H1 (cell line): ENCODE measurements at regions not wholly inside any gene's neighbourhood (a gene's known extent, or its start where the extent isn't known, plus 50 kb on each side); places are given as distances from the start of the nearest gene placed in this dataset.

Source experiments
- CBX5 ChIP-seq: fragments of 300-800, 300-1000 bp; sonication (generic); IDR thresholded peaks from 2 replicates; pipeline ENCODE4 v1.7.1; 2016; ENCODE audit warnings: antibody characterized with exemption, low read length, low read depth
- EP300 ChIP-seq, 2 experiments: IDR thresholded peaks; 1 replicate in 1 of 2; 2 replicates in 1 of 2; pipeline ENCODE4 v1.6.1; 2011 to 2012; ENCODE audit warnings: low read depth in 2 of 2, low read length in 2 of 2, mild to moderate bottlenecking in 2 of 2, borderline replicate concordance in 1 of 2, inconsistent platforms in 1 of 2, moderate library complexity in 1 of 2
- KDM5A ChIP-seq: fragments of 200-600 bp; IDR thresholded peaks from 2 replicates; pipeline ENCODE4 v1.7.1; 2012; ENCODE audit warnings: mild to moderate bottlenecking, low read length, inconsistent platforms, mixed read lengths
- RFX5 ChIP-seq: IDR thresholded peaks from 2 replicates; pipeline ENCODE4 v1.6.1; 2011; ENCODE audit warnings: low read depth, low read length, improper control_type of control experiment, borderline replicate concordance
- SAP30 ChIP-seq: fragments of 300-600 bp; sonication (generic); IDR thresholded peaks from 2 replicates; pipeline ENCODE4 v1.7.1; 2012; ENCODE audit warnings: low read length, moderate library complexity, mild to moderate bottlenecking, inconsistent platforms; ENCODE audit not compliant: insufficient read depth, insufficient replicate concordance
- SP2 ChIP-seq: IDR thresholded peaks from 2 replicates; pipeline ENCODE4 v1.6.1; 2012; ENCODE audit warnings: mild to moderate bottlenecking, low read length, inconsistent platforms
- SP4 ChIP-seq: IDR thresholded peaks from 2 replicates; pipeline ENCODE4 v1.6.1; 2012; ENCODE audit warnings: low read length, inconsistent platforms
- SRF ChIP-seq: IDR thresholded peaks from 2 replicates; pipeline ENCODE4 v1.6.1; 2011; ENCODE audit warnings: mild to moderate bottlenecking, low read depth, low read length, moderate library complexity
- YY1 ChIP-seq: IDR thresholded peaks from 2 replicates; pipeline ENCODE4 v1.6.1; 2011; ENCODE audit warnings: low read depth, mild to moderate bottlenecking, low read length
- TF ChIP-seq, protein P1 (sequence below): fragments of 300-600 bp; sonication (generic); IDR thresholded peaks from 2 replicates; pipeline ENCODE4 v1.7.1; 2012; ENCODE audit warnings: low read length, moderate library complexity, mild to moderate bottlenecking, inconsistent platforms; ENCODE audit not compliant: insufficient replicate concordance
- TF ChIP-seq, protein P2 (sequence below): IDR thresholded peaks from 2 replicates; pipeline ENCODE4 v1.6.1; 2011; ENCODE audit warnings: low read depth, mild to moderate bottlenecking, low read length; ENCODE audit not compliant: insufficient read depth

DNA sequence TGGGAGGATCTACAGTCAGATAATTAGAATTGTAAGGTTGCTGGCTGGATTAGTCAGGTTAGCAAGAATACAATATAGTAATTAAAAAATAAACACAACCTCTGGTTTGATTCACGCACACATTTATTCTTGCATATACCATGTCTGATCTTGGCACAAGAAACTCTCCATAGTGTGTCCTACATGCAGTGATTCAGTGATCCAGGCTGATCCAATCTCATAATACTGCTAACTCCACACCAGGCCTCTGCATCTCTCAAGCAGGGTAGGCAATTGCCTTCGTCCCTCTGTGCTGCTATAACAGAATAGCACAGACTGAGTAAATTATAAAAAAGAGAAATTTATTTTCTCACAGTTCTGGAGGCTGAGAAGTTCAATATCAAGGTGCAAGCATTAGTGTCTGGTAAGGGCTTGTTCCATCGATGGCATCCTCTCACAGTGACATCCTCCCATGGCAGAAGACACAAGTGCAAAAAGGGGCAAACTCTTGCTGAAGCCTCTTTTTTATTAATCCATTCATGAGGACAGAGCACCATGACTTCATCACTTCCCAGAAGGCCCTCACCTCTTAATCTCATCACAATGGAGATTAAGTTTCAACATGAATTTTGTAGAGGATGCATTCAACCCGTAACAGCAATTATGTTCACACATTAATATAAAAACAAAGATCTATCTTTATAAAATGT is 741.0 kb upstream of the NCAM2 start (continued):
- TF ChIP-seq, protein P1, sequence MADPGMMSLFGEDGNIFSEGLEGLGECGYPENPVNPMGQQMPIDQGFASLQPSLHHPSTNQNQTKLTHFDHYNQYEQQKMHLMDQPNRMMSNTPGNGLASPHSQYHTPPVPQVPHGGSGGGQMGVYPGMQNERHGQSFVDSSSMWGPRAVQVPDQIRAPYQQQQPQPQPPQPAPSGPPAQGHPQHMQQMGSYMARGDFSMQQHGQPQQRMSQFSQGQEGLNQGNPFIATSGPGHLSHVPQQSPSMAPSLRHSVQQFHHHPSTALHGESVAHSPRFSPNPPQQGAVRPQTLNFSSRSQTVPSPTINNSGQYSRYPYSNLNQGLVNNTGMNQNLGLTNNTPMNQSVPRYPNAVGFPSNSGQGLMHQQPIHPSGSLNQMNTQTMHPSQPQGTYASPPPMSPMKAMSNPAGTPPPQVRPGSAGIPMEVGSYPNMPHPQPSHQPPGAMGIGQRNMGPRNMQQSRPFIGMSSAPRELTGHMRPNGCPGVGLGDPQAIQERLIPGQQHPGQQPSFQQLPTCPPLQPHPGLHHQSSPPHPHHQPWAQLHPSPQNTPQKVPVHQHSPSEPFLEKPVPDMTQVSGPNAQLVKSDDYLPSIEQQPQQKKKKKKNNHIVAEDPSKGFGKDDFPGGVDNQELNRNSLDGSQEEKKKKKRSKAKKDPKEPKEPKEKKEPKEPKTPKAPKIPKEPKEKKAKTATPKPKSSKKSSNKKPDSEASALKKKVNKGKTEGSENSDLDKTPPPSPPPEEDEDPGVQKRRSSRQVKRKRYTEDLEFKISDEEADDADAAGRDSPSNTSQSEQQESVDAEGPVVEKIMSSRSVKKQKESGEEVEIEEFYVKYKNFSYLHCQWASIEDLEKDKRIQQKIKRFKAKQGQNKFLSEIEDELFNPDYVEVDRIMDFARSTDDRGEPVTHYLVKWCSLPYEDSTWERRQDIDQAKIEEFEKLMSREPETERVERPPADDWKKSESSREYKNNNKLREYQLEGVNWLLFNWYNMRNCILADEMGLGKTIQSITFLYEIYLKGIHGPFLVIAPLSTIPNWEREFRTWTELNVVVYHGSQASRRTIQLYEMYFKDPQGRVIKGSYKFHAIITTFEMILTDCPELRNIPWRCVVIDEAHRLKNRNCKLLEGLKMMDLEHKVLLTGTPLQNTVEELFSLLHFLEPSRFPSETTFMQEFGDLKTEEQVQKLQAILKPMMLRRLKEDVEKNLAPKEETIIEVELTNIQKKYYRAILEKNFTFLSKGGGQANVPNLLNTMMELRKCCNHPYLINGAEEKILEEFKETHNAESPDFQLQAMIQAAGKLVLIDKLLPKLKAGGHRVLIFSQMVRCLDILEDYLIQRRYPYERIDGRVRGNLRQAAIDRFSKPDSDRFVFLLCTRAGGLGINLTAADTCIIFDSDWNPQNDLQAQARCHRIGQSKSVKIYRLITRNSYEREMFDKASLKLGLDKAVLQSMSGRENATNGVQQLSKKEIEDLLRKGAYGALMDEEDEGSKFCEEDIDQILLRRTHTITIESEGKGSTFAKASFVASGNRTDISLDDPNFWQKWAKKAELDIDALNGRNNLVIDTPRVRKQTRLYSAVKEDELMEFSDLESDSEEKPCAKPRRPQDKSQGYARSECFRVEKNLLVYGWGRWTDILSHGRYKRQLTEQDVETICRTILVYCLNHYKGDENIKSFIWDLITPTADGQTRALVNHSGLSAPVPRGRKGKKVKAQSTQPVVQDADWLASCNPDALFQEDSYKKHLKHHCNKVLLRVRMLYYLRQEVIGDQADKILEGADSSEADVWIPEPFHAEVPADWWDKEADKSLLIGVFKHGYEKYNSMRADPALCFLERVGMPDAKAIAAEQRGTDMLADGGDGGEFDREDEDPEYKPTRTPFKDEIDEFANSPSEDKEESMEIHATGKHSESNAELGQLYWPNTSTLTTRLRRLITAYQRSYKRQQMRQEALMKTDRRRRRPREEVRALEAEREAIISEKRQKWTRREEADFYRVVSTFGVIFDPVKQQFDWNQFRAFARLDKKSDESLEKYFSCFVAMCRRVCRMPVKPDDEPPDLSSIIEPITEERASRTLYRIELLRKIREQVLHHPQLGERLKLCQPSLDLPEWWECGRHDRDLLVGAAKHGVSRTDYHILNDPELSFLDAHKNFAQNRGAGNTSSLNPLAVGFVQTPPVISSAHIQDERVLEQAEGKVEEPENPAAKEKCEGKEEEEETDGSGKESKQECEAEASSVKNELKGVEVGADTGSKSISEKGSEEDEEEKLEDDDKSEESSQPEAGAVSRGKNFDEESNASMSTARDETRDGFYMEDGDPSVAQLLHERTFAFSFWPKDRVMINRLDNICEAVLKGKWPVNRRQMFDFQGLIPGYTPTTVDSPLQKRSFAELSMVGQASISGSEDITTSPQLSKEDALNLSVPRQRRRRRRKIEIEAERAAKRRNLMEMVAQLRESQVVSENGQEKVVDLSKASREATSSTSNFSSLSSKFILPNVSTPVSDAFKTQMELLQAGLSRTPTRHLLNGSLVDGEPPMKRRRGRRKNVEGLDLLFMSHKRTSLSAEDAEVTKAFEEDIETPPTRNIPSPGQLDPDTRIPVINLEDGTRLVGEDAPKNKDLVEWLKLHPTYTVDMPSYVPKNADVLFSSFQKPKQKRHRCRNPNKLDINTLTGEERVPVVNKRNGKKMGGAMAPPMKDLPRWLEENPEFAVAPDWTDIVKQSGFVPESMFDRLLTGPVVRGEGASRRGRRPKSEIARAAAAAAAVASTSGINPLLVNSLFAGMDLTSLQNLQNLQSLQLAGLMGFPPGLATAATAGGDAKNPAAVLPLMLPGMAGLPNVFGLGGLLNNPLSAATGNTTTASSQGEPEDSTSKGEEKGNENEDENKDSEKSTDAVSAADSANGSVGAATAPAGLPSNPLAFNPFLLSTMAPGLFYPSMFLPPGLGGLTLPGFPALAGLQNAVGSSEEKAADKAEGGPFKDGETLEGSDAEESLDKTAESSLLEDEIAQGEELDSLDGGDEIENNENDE = no peak
- TF ChIP-seq, protein P2, sequence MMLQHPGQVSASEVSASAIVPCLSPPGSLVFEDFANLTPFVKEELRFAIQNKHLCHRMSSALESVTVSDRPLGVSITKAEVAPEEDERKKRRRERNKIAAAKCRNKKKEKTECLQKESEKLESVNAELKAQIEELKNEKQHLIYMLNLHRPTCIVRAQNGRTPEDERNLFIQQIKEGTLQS = no peak
- no peak for TF ChIP-seq YY1
- TF ChIP-seq SP4 = no peak
- no peak for TF ChIP-seq CBX5
- no peak for TF ChIP-seq EP300 (IDR thresholded peaks at IDR 0.05; ENCODE audit: borderline replicate concordance in 1 of 2, low read depth in 2 of 2, low read length in 2 of 2)
- TF ChIP-seq RFX5 = no peak
- no peak for TF ChIP-seq SP2
- no peak for TF ChIP-seq SAP30
- TF ChIP-seq SRF = no peak
- no peak for TF ChIP-seq KDM5A
